GM21515 (cell line): ENCODE measurements at regions not wholly inside any gene's neighbourhood (a gene's known extent, or its start where the extent isn't known, plus 50 kb on each side); places are given as distances from the start of the nearest gene placed in this dataset.
"Not testable (repeated sequence)": the region's sequence is repeated elsewhere in the genome, so short reads cannot be mapped to it uniquely, and the experiment has no call there.

Experiments used
- ATAC-seq: cut with Tn5 transposase; IDR thresholded peaks from one replicate; pipeline ENCODE4 v1.9.1; 2021; ENCODE audit not compliant: unreplicated experiment

- ATAC-seq = no peak
Measured at GRCh38 chr6:148602136-148602535, 144.7 kb upstream of the UST start.

- ATAC-seq = no peak
Measured at GRCh38 chr6:148608199-148608951, 138.5 kb upstream of the UST start.

DNA sequence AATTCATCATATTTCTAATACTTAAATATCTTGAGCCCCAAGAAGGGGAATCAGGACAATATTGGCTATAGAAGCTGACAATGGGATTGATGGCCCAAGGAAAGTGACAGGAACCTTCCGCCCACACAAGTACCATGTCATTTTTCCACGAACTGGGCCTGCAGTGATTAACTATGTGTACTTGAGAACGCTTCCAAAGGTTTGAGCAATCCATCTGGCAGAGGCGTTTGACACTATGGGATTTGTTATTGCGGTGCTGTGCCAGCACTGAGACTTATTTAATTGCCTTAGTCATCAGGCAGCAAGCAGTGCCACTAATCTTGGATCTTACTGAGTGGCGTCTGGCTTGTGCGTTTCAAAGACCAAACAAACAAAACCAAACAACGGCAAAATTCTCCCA, 135.6 kb upstream of the UST start:
- ATAC-seq = no peak

GRCh38 chr6:148612043-148612442, 134.8 kb upstream of the UST start:
- ATAC-seq = no peak

DNA sequence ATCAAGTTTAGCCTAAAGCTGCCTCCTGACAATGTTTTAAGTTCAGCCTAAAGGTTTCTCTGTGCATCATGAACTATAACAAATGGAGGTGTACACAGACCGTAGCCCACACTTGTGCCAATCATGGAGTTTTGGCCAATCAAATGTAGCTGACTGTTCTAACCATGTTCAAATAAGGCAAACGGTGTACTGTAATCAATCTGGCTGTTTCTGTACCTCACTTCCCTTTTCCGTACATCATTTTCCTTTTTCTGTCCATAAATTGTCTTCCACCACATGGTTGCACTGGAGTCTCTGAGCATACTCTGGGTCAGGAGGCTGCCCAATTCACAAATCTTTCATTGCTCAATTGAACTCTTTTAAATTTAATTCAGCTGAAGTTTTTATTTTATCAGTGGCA, 132.2 kb upstream of the UST start:
- ATAC-seq = no peak

DNA sequence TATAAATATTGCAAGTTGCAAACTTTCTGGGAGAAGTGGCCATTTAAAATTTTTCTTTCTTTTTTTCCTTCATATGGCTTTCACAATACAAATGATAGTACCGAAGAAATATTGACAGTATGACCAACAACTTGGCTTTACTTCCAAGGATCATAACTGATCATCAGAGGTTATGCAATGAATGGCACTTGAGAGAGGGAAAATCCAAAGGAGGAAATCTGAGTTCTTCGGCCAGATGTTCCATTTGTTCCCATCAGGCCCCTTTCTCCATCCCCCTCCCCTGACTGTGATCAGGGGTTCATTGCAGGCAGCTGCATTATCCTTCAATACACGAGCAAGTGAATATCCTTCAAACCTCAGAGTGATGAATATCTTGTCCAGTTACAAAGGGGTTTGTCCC, 130.0 kb upstream of the UST start:
- ATAC-seq = no peak

DNA sequence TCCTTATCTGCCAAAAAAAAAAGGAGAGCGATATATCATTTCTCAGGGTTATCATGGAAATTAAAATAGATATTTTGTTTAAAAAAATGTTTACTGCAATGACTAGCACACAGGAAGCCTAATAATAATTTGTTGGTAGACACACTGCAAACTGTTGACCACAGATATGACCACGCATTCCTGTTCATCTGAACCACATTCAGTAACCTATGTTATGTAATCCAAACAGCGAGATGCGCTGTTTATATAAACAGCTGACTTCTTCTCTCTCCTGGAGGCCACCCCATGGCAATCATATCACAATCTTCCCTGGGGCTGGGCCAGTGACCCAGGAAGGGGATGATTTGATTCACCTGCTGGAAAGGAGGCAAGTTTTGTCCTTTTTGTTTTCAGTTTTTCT, 129.3 kb upstream of the UST start:
- ATAC-seq = no peak

DNA sequence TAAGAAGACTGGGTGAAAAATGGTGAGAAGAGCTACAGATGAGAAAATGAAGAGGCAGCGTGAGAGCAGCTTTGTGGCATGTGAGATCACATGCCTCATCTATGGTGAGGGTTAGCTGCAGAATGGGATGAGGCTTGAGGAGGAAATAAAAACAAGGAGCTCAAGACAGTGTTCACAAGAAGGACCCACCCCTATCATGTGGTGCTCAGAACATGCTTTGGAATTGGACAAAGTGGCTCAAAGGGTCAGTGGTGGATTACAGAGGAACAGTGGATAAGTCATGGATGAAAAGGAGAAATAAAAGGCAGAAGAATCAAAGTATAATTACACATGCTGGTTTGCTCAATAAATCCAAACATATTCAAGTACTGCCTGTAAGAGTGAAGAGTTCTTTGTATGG, 126.9 kb upstream of the UST start:
- no peak for ATAC-seq

DNA sequence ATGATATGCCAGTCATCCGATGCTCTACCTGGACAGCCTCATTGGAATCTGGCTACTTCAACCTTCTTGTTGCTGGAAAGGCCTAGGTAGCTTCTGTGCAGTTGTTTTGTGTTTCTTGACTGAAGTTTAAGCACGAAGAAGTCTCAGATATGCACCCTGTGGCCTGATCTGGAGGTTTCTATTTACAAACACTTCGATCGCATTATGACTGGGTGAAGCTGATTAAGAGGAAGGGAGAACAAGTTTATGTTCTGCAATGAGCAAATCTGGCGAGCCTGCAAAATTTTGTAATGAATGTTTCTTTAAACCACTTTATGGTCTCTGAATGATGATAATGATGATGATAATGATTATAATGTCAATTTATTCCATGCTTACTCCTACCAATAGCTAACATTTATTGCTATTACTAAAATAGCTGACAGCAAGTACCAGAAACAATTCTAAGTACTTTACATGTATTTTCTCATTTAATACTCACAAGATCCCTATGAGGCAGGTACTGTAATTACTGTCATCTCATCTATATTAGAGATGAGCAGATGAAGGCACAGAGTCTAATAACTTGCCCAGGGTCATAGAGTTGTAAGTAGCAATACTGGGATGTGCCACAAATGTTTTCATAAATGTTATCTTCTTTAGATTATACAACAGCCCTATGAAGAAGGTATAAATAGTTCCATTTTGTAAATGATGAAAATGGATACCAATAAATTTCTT, 126.1 kb upstream of the UST start:
- no peak for ATAC-seq

DNA sequence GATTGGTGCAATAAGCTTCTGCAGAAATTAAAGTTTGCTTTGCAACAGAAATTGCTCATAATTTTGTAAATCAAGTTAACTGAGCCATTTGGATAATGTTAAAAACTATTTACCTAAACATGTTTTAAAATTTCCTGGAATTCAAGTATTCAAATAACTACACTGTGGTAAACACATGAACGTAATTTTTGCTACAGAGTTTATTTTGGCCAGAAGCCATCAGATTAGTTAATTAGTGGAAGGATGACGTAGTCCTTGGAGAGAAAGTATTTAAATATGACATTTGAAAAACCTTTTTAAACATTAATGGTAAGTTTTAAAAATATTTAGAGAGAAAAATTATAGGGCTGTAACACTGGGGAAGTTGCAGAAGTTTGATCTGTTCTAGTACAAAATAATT, 121.2 kb upstream of the UST start:
- ATAC-seq = no peak

DNA sequence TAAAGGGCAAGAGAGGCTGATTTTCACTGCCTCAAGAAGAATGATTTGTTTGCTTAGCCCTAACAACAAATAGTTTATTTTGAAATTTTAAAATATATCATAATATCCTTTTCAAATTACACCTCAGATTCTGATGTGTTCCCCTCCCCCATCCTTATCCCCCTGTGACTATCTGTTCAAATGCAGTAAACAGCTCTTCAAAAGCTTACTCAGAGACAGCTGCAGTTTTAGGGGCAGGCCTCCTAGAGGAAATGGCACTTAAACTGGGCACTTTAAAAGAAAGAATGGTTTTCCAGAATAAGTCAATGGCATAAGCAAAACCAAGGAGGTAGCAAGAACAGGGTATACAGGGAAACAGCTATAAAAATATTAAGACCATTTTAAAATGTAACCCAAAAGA, 118.6 kb upstream of the UST start:
- ATAC-seq = no peak

GRCh38 chr6:148629181-148629580, 117.6 kb upstream of the UST start:
- no peak for ATAC-seq

GRCh38 chr6:148629592-148630465, 117.0 kb upstream of the UST start:
- no peak for ATAC-seq

DNA sequence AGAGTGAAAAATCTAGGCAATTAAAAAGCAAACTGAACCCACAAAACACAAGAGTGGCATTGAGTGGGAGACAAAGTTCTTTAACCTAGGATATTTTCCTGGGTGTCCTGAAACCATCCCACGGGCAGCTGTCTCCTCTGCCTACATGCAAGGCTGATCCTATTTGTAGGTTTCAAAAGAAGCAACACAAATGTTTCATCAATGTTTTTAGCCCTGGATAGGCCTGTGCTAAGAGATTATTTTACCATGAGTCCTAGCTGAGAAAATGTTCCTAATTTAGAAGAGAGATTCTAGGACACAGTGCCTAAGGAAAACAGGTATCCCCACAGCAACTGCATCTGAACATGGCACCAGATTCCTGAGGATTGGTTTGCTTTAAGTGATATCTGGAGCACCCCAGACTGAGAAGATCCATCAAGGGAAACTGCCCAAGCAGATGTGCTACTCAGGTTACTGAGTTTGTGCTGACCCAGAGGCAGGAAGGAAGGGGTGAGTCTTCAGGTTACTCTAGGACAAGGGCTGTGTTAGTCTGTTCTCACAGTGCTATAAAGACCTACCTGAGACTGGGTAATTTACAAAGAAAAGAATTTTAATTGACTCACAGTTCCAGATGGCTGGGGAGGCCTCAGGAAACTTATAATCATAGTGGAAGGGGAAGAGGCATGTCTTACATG, 111.6 kb upstream of the UST start:
- no peak for ATAC-seq

GRCh38 chr6:148641836-148642235, 105.0 kb upstream of the UST start:
- ATAC-seq = not testable (repeated sequence)

DNA sequence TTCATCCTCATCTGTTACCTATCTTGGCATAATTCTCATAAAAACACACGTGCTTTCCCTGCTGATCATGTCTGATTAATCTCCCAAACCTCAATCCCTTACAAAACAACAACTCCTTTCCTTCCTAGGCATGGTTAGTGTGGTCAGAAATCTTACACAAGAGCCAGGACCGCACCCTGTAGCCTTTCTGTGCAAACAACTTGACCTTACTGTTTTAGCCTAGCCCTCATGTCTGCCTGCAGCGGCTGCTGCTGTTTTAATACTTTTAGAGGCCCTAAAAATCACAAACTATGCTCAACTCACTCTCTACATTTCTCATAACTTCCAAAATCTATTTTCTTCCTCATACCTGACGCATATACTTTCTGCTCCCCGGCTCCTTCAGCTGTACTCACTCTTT, 103.6 kb upstream of the UST start:
- not testable (repeated sequence) for ATAC-seq

GRCh38 chr6:148645049-148645448, 101.8 kb upstream of the UST start:
- ATAC-seq = not testable (repeated sequence)

GRCh38 chr6:148648754-148649453, 97.9 kb upstream of the UST start:
- ATAC-seq = no peak

DNA sequence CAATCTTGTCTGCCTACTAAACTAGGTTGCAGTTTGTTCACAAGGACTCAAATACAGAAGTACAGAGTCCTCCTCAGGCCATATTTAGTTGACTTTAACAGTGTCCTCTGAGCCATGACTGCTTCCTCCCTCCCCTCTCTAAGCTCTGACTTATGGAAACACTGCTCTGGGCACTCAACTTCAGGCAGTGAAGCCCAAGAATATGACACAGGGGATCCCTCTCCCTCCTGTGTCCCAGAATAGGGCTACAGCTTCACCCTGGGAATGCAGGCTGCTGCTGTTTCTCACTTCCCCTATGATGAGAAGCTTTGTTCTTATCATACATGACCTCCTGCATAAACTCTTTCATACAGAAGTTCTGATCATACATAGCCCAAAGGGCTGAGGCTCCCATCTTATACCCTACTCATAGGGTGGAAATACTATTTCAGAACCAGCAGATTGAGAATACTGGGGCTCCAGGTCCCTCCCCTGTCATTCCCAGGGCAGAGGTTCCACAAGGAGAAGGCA, 97.3 kb upstream of the UST start:
- ATAC-seq = no peak

DNA sequence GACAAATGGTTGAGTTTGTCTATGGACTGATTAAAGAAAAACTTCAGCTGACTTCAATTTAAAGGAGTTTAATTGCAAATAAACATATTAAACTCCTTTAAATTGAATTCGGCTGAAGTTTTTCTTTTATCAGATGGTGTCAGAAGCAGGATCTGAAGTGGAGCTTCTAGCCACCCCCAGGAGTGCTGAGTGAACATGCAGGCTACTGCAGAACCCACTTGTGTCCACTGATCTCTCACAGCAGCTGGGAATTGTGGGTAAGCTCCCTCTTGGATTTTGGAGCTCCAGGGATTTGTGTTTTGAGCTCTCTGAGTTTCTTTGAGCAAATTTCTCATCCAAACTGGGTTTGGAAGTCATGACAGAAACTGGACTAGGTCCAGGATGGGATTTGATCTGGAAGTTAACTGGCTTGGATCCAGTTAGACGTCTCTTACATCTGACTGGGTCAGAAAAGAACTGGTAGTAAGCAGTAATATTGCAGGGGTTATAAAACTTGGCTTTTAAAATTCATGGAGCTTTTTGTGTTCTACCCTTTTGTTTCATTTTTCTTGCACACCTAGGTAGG, 95.8 kb upstream of the UST start:
- no peak for ATAC-seq
